Keratinocyte (primary cell): ENCODE measurements at regions not wholly inside any gene's neighbourhood (a gene's known extent, or its start where the extent isn't known, plus 50 kb on each side); places are given as distances from the start of the nearest gene placed in this dataset.

Experiments used
- EZH2 ChIP-seq: IDR thresholded peaks from one replicate; pipeline ENCODE4 v1.6.1; 2012; ENCODE audit warnings: inconsistent platforms, mild to moderate bottlenecking, low read length, moderate library complexity
- TF ChIP-seq, protein P1 (sequence below), 3 experiments: IDR thresholded peaks in 1 of 3; conservative IDR thresholded peaks in 1 of 3; optimal IDR thresholded peaks in 1 of 3; 2 replicates in 2 of 3; 3 replicates in 1 of 3; pipeline versions ENCODE3 to v1.5.1; 2011; ENCODE audit warnings: low read length in 3 of 3, mild to moderate bottlenecking in 3 of 3, moderate library complexity in 2 of 3, control low read depth in 1 of 3, inconsistent platforms in 1 of 3; ENCODE audit not compliant: insufficient read depth in 2 of 3; ENCODE audit errors: extremely low read depth in 1 of 3

DNA sequence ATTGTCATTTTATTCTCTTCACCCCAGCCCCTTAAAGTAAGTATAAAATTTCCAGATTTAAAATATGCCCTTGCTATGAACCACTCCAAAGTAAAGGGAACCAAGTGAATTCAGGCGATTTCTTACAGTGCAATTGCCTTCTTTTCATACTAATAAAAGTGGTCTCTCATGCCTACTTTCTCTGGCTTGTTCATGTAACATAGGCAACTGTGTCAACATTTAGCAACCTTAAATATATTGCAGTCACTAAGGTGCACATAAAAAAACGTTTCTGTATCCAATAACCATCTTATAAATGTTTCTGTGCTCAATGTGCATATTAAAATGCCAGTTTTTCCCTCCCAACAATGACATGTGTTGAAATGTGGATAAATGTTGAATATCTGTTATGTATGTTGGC, 271.6 kb upstream of the DCN start:
- TF ChIP-seq, protein P1, sequence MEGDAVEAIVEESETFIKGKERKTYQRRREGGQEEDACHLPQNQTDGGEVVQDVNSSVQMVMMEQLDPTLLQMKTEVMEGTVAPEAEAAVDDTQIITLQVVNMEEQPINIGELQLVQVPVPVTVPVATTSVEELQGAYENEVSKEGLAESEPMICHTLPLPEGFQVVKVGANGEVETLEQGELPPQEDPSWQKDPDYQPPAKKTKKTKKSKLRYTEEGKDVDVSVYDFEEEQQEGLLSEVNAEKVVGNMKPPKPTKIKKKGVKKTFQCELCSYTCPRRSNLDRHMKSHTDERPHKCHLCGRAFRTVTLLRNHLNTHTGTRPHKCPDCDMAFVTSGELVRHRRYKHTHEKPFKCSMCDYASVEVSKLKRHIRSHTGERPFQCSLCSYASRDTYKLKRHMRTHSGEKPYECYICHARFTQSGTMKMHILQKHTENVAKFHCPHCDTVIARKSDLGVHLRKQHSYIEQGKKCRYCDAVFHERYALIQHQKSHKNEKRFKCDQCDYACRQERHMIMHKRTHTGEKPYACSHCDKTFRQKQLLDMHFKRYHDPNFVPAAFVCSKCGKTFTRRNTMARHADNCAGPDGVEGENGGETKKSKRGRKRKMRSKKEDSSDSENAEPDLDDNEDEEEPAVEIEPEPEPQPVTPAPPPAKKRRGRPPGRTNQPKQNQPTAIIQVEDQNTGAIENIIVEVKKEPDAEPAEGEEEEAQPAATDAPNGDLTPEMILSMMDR (optimal IDR thresholded peaks at IDR 0.05 in 1 of 3, IDR thresholded peaks at IDR 0.05 in 1 of 3, conservative IDR thresholded peaks at IDR 0.05 in 1 of 3; ENCODE audit: extremely low read depth in 1 of 3, insufficient read depth in 2 of 3, low read length in 3 of 3): no peak
- TF ChIP-seq EZH2: no peak
